PC-9 (cell line): ENCODE measurements at regions not wholly inside any gene's neighbourhood (a gene's known extent, or its start where the extent isn't known, plus 50 kb on each side); places are given as distances from the start of the nearest gene placed in this dataset.

Source experiments
- BruUV-seq: library from RNA; stranded (reverse); fragments of 400-500 nt; replicated peaks from 2 replicates; lab custom pipeline; 2021; lab: Mats Ljungman, UMichigan
- CTCF ChIA-PET: fragments of 300-600 bp; sonication (Branson Sonifier 250); formaldehyde crosslinking; loops from one replicate; lab custom pipeline; 2022; ENCODE audit warnings: antibody characterized with exemption; lab: Charles Lee
- POLR2A ChIA-PET: fragments of 300-600 bp; sonication (Branson Sonifier 250); formaldehyde crosslinking; loops from one replicate; lab custom pipeline; 2022; ENCODE audit warnings: antibody characterized with exemption; ENCODE audit not compliant: unreplicated experiment; lab: Charles Lee
- DNase-seq, 2 experiments: peaks; one replicate each; pipeline versions ENCODE4 v3.0.0 to v3.0.0-alpha.2; 2015 to 2022; ENCODE audit warnings: mixed read lengths in 1 of 2
- H2AFZ ChIP-seq: fragments of 200-600 bp; sonication (generic); 2 replicates; pipeline ENCODE4 v1.8.1; 2017; ENCODE audit warnings: antibody characterized with exemption
- H3F3A ChIP-seq: fragments of 200-600 bp; sonication (generic); 2 replicates; pipeline ENCODE4 v1.8.1; 2017; ENCODE audit warnings: antibody characterized with exemption, mild to moderate bottlenecking, low read depth; ENCODE audit not compliant: insufficient read depth
- H3K27ac ChIP-seq: fragments of 200-600 bp; sonication (generic); 2 replicates; pipeline ENCODE4 v1.6.1; 2016; ENCODE audit warnings: mixed run types
- H3K27me3 ChIP-seq: fragments of 200-600 bp; sonication (generic); 2 replicates; pipeline ENCODE4 v1.6.1; 2016; ENCODE audit warnings: low read depth, mixed run types; ENCODE audit not compliant: insufficient read depth
- H3K36me3 ChIP-seq: fragments of 200-600 bp; sonication (generic); 2 replicates; pipeline ENCODE4 v1.6.1; 2016; ENCODE audit warnings: low read depth, mixed run types
- H3K4me1 ChIP-seq: fragments of 200-600 bp; sonication (generic); replicated peaks from 2 replicates; pipeline ENCODE4 v1.6.1; 2016; ENCODE audit warnings: mixed run types; ENCODE audit not compliant: insufficient read depth
- H3K4me2 ChIP-seq: fragments of 200-600 bp; sonication (generic); 2 replicates; pipeline ENCODE4 v1.6.1; 2017; ENCODE audit warnings: mixed run types
- H3K4me3 ChIP-seq: fragments of 200-600 bp; sonication (generic); 2 replicates; pipeline ENCODE4 v1.6.1; 2016; ENCODE audit warnings: mixed run types
- H3K79me2 ChIP-seq: fragments of 200-600 bp; sonication (generic); 2 replicates; pipeline ENCODE4 v1.6.1; 2017; ENCODE audit warnings: low read depth, mixed run types
- H3K9me2 ChIP-seq: fragments of 200-600 bp; sonication (generic); 2 replicates; pipeline ENCODE4 v1.8.1; 2017; ENCODE audit warnings: mild to moderate bottlenecking; ENCODE audit not compliant: insufficient read depth
- H3K9me3 ChIP-seq: fragments of 200-600 bp; sonication (generic); 2 replicates; pipeline ENCODE4 v1.8.1; 2016; ENCODE audit warnings: low read depth; ENCODE audit not compliant: insufficient read depth
- H4K20me1 ChIP-seq: fragments of 200-600 bp; sonication (generic); 2 replicates; pipeline ENCODE4 v1.8.1; 2017; ENCODE audit not compliant: insufficient read depth
- CTCF ChIP-seq: fragments of 200-600 bp; sonication (generic); conservative IDR thresholded peaks from 2 replicates; pipeline ENCODE4 v1.6.1; 2017; ENCODE audit warnings: mixed run types, antibody characterized with exemption, mild to moderate bottlenecking, moderate library complexity
- EZH2 ChIP-seq: fragments of 200-600 bp; sonication (generic); IDR thresholded peaks from 2 replicates; pipeline ENCODE4 v1.8.0; 2017; ENCODE audit warnings: antibody characterized with exemption, low read depth
- intact Hi-C: fragments of 100-400 bp; cut with micrococcal nuclease; formaldehyde crosslinking; loops from one replicate; pipeline ENCODE4 v1.10.0; 2022; ENCODE audit not compliant: unreplicated experiment

GRCh38 chr3:63207066-63207590, 71.0 kb upstream of the SYNPR start:
- Histone ChIP-seq H3K9me2 (no peaks in the 10 kb centered on the region), H3K9me3 (no peaks in the 10 kb centered on the region), H3K4me2 (no peak overlapping the region), H3K79me2 (no peaks in the 10 kb centered on the region), H3K4me3 (no peak overlapping the region), H3K36me3 (no peaks in the 10 kb centered on the region), H3K4me1 (no peaks in the 10 kb centered on the region), H3K27ac (no peak overlapping the region), H2AFZ (no peak overlapping the region), H3F3A (no peaks in the 10 kb centered on the region), H4K20me1 (no peaks in the 10 kb centered on the region), H3K27me3 (no peaks in the 10 kb centered on the region)
- POLR2A ChIA-PET: no interaction called here
- intact Hi-C loops: no loop called here
- DNase-seq: no peak
- CTCF ChIA-PET: no interaction called here
- TF ChIP-seq CTCF (no peak), EZH2 (no peak)
- no TSS peak for BruUV-seq

- CTCF ChIA-PET: no interaction called here
Measured at GRCh38 chr3:63228087-63228486, 50.0 kb upstream of the SYNPR start.

More at GRCh38 chr3:63228087-63228486, 50.0 kb upstream of the SYNPR start:
- Histone ChIP-seq H3K79me2 (no peaks in the 10 kb centered on the region), H3F3A (no peaks in the 10 kb centered on the region), H3K4me1 (no peaks in the 10 kb centered on the region), H2AFZ (no peak overlapping the region), H3K9me2 (no peaks in the 10 kb centered on the region), H3K27me3 (no peaks in the 10 kb centered on the region), H3K27ac (no peak overlapping the region), H3K4me3 (no peak overlapping the region), H4K20me1 (no peaks in the 10 kb centered on the region), H3K9me3 (no peaks in the 10 kb centered on the region), H3K4me2 (no peak overlapping the region), H3K36me3 (no peaks in the 10 kb centered on the region)
- BruUV-seq: no TSS peak
- TF ChIP-seq EZH2 (no peak), CTCF (no peak)
- intact Hi-C loops: loop anchor here (5.0 kb wide), 1 partner anchor 1026 kb away; no protein-coding TSS in a partner anchor
- POLR2A ChIA-PET: interaction anchor here (0.7 kb wide), 1 partner anchor 35 kb away, joined by 3 read pairs; no protein-coding TSS in a partner anchor
- no peak for DNase-seq
